ENCODE measurements at regions not wholly inside any gene's neighbourhood (a gene's known extent, or its start where the extent isn't known, plus 50 kb on each side); places are given as distances from the start of the nearest gene placed in this dataset.
A peak's percentile ranks its signal among the peaks of the same experiment; 100 is the strongest.

DNA sequence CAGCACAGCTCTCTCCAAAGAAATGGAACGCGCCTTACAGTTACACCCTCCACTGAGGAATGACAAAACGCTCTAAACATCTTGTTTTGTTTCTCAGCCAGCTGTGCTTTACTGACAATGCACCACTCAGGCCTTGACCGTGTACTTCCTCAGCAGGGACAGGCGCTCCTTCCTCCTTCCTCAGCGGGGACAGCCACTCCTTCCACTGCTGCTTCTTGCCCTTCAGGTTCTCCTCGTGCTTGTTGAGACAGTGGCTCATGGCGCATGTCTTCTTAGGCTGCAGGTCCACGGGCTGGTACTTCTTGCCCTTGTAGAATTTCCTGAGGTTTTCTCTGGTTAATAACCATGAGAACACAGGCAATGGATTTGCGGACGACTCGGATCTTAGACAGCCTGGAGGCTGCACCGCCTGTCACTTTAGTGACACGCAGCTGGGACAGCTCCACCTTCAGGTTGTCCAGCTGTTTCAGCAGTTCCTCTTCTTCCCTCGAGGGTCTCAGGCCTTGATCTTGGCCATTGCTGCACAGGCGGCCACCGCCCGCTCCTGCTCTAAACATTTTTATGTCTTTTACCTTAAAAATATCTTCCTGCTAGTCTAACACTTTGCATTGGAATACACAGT lies 613.8 kb downstream of the BRD1 start:
- DNase-seq = peak; percentile 30
- H3K4me3 ChIP-seq = no peak overlapping the region
- no peak overlapping the region for H3K27ac ChIP-seq
- peaks cover 0 to 25% (median 17%) of the 10 kb centered on the region in 8 donors for H3K9me3 ChIP-seq
- TF ChIP-seq POLR2AphosphoS5 (IDR thresholded peaks at IDR 0.05) (no peak), POLR2A (IDR thresholded peaks at IDR 0.05) (no peak)
- TF ChIP-seq, protein P1, sequence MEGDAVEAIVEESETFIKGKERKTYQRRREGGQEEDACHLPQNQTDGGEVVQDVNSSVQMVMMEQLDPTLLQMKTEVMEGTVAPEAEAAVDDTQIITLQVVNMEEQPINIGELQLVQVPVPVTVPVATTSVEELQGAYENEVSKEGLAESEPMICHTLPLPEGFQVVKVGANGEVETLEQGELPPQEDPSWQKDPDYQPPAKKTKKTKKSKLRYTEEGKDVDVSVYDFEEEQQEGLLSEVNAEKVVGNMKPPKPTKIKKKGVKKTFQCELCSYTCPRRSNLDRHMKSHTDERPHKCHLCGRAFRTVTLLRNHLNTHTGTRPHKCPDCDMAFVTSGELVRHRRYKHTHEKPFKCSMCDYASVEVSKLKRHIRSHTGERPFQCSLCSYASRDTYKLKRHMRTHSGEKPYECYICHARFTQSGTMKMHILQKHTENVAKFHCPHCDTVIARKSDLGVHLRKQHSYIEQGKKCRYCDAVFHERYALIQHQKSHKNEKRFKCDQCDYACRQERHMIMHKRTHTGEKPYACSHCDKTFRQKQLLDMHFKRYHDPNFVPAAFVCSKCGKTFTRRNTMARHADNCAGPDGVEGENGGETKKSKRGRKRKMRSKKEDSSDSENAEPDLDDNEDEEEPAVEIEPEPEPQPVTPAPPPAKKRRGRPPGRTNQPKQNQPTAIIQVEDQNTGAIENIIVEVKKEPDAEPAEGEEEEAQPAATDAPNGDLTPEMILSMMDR (IDR thresholded peaks at IDR 0.05 in 8 of 11, conservative IDR thresholded peaks at IDR 0.05 in 3 of 11) = no peak
- H3K4me1 ChIP-seq = no peaks in the 10 kb centered on the region
- H3K36me3 ChIP-seq = no peaks in the 10 kb centered on the region
- intact Hi-C loops (cut with DNase I; ENCODE audit: low total_unique reads) = no loop called here
- H3K27me3 ChIP-seq (replicated peaks in 1 of 7) = peaks cover 0 to 33% (median 0%) of the 10 kb centered on the region in 7 donors
- 61 to 72% (median 68%) methylated on average over 18 of the region's 18 CpGs for WGBS, 5 donors

DNA sequence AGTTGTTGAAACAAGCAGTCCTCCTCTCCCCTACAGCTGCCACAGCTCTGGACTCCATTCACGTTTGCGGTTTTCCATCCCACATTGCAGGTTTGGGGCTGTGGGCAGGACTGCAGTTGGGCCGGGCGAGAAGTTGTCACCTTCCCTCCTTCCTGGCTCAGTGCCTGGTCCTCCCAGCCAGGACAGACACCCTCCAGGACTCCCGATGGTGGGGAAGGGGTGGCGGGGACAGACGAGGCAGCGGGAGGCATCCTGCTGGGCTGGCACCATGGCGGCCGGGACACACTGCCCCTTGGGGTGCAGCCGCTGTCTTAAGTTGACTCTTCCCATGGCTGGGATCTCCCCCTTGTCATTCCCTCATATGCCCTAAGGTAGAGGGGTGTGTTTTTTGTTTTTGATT lies 615.2 kb downstream of the BRD1 start:
- TF ChIP-seq POLR2AphosphoS5 (IDR thresholded peaks at IDR 0.05) = no peak
- TF ChIP-seq POLR2A (IDR thresholded peaks at IDR 0.05) = no peak
- TF ChIP-seq, protein P1 (IDR thresholded peaks at IDR 0.05 in 8 of 11, conservative IDR thresholded peaks at IDR 0.05 in 3 of 11) = no peak
- peak; percentile 44 for DNase-seq
- H3K4me1 ChIP-seq = no peaks in the 10 kb centered on the region
- peaks cover 0 to 34% (median 0%) of the 10 kb centered on the region in 7 donors for H3K27me3 ChIP-seq (replicated peaks in 1 of 7)
- H3K4me3 ChIP-seq = no peak overlapping the region
- H3K36me3 ChIP-seq = no peaks in the 10 kb centered on the region
- 82 to 92% (median 87%) methylated on average over 11 of the region's 11 CpGs for WGBS, 5 donors
- H3K9me3 ChIP-seq = peaks cover 0 to 11% (median 3%) of the 10 kb centered on the region in 8 donors
- intact Hi-C loops (cut with DNase I; ENCODE audit: low total_unique reads) = no loop called here
- H3K27ac ChIP-seq = no peak overlapping the region

DNA sequence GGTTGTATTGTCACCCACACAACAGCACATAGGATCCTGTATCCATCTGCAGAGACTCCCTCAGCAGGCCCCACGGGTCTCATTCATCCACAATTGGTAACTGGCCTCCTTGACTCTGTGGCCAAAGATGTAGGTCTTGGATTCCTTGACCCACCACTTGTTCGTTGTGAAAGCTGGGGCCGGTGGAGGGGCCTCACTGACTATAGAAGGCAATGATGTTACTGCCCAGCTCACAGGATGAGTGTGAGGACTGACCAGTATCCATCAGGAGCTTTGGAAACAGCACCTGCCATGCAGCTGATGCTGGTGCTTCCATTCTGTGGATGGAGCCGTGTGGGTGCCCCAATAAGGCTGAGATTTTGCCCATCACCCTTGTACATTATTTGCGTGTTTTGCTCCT lies 615.7 kb downstream of the BRD1 start:
- peak; percentile 36 for DNase-seq
- H3K36me3 ChIP-seq = no peaks in the 10 kb centered on the region
- intact Hi-C loops (cut with DNase I; ENCODE audit: low total_unique reads) = no loop called here
- WGBS, 5 donors = 57 to 81% (median 76%) methylated on average over 4 to 5 of the region's 5 CpGs
- H3K27me3 ChIP-seq (replicated peaks in 1 of 7) = peaks cover 0 to 38% (median 0%) of the 10 kb centered on the region in 7 donors
- no peaks in the 10 kb centered on the region for H3K4me1 ChIP-seq
- H3K4me3 ChIP-seq = no peak overlapping the region
- TF ChIP-seq POLR2AphosphoS5 (IDR thresholded peaks at IDR 0.05) = no peak
- no peak for TF ChIP-seq POLR2A (IDR thresholded peaks at IDR 0.05)
- TF ChIP-seq, protein P1 (IDR thresholded peaks at IDR 0.05 in 8 of 11, conservative IDR thresholded peaks at IDR 0.05 in 3 of 11) = no peak
- no peak overlapping the region for H3K27ac ChIP-seq
- peaks cover 0 to 6% (median 0%) of the 10 kb centered on the region in 8 donors for H3K9me3 ChIP-seq

DNA sequence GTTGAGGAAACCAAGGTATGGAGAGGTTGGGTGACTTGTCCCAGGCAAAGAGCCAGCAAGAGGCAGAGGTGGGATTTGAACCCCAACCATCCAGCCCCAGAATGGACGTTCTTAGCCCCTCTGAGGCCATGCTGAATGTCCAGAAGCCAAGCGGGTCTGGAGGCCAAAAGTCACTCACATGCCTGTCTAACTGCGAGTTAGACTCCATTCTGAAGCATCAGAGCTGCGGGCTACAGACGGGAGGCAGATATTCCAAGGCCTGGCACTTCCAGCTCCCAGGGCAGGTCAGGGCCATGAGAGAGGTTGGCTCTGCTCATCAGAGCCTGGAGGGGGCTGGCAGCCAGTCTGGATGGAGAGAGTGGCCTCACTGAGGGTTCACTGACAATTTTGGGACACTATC lies 616.5 kb downstream of the BRD1 start:
- Histone ChIP-seq H3K4me1 (no peaks in the 10 kb centered on the region), H3K27me3 (replicated peaks in 1 of 7) (peaks cover 0 to 41% (median 0%) of the 10 kb centered on the region in 7 donors), H3K9me3 (no peaks in the 10 kb centered on the region), H3K27ac (no peak overlapping the region), H3K4me3 (no peak overlapping the region), H3K36me3 (no peaks in the 10 kb centered on the region)
- WGBS, 5 donors = 59 to 85% (median 73%) methylated on average over 4 to 5 of the region's 5 CpGs
- intact Hi-C loops (cut with DNase I; ENCODE audit: low total_unique reads) = no loop called here
- TF ChIP-seq, protein P1 (IDR thresholded peaks at IDR 0.05 in 8 of 11, conservative IDR thresholded peaks at IDR 0.05 in 3 of 11) = no peak
- no peak for TF ChIP-seq POLR2A (IDR thresholded peaks at IDR 0.05)
- TF ChIP-seq POLR2AphosphoS5 (IDR thresholded peaks at IDR 0.05) = no peak
- DNase-seq = peak; percentile 63

Measured in spleen (tissue), 11 donors.